ENCODE measurements at regions not wholly inside any gene's neighbourhood (a gene's known extent, or its start where the extent isn't known, plus 50 kb on each side); places are given as distances from the start of the nearest gene placed in this dataset.
"Not testable (repeated sequence)": the region's sequence is repeated elsewhere in the genome, so short reads cannot be mapped to it uniquely, and the experiment has no call there.

DNA sequence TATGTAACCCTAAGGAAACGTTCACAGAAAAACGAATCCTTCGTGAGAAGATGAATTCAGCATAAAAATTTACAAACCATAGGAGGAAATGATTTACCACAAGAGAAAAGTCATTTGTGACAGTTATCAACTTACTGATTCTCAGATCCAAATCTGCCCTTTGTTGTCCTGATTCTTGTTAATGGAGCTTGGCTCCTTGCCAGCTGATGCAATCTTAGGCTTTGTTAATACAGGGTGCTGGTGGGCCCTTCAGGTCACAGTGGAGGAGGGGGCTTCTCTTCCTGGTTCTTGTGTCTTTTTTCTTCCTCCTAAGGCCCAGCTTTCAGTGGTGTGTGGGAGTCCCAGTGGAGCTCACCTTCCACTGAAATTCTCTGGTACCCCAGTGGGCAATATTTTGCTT is 108.4 kb upstream of the MAP3K7 start:
- DNase-seq (ENCODE audit: low read depth): no peak

DNA sequence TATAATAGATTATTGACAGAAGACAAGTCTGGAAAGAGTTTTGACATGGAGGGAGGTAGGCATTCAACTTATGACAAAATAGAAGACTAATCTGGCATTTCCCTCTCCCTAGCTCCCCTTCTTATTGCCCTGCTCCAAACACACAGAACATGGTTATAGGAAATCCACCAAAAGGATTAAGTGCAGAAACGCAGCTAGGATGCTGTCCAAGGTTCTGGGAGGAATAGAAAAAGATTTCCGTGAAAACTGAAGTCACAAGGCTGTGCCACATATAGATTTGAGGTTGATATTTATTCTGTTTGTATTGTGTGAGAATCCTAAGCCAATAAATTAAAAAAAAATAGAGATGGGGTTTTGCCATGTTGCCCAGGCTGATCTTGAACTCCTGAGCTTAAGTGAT is 107.9 kb upstream of the MAP3K7 start:
- DNase-seq (ENCODE audit: low read depth): no peak

DNA sequence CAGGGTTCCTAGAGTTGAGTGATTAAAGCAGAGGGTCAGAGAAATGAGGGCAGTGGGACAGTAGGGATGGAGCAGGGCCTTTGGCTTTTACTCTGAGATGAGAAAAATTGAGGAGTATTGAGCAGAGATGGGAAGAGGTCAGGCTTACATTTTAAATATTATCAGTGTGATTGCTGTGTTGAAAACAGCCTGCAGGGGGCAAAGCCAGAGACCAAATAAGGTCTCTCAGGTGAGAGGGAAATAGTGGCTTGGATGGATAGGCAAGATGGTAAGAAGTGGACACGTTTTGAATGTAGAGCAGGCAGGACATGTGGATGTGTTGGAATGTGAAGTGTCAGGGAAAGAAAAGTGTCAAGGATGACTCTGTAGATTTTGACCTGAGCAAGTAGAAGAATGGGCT is 105.0 kb upstream of the MAP3K7 start:
- no peak for DNase-seq (ENCODE audit: low read depth)

DNA sequence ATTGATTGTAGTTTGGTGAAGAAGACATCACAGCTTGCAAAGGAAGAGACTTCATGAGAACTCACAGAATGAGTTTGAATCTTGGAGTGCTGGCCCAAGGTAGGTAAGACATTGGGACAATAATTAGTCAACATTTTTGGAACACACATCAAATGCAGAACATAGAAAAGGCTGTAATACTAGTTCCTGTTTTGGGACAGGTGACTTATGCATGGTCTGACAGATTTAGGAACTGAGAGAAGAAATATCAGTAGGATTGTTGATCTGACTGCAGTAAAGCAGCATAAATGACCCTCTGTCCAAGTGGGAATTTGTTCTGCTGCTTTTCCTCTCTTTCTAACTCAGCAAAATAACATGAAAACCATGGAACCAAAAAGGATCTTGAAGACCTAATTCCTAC is 102.3 kb upstream of the MAP3K7 start:
- no peak for DNase-seq (ENCODE audit: low read depth)

DNA sequence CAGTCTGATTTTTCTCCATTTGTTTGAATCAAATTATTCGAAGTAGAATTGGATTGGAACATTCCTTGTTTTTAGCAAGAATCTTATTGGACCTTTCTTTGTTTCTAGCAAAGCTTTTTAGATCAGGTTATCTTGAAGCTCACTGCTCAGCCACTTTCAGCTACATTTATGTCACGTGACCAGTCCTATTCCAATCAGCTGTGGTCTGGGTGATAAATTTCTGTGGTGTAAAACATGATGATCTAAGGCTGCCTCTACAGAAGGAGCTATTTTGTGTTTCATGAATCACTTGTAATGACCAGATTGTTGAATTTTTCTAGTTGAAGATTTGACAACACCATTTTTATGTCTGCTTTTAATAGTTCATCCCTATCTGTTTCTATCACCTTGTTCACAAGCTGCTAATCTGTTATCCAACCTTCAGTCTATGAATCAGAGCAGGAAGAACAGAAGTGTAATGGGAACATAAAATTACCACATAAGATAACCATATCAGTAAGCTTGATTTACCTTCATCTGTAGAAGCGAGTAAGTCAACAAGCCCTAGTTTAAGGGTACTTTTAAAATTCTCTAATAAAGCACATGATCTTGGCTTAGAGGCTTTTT is 101.0 kb upstream of the MAP3K7 start:
- DNase-seq (ENCODE audit: low read depth): no peak

DNA sequence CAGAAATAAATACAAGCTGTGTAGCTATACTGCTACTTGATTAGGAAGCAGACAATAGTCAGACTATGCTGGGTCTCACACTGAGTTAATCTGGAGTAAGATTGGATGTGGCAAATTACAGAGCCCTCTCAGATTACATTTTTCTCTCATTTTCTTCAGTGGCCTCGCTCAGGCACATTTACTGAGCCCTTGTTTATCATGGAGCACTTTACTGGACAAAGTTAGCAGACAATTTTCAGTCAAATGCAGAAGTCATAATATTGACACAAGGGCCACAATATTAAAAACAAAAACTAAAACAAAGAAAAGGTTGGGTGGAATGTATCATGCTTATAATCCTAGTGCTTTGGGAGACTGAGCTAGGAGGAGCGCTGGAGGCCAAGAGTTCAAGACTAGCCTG is 95.0 kb upstream of the MAP3K7 start:
- no peak for DNase-seq (ENCODE audit: low read depth)

DNA sequence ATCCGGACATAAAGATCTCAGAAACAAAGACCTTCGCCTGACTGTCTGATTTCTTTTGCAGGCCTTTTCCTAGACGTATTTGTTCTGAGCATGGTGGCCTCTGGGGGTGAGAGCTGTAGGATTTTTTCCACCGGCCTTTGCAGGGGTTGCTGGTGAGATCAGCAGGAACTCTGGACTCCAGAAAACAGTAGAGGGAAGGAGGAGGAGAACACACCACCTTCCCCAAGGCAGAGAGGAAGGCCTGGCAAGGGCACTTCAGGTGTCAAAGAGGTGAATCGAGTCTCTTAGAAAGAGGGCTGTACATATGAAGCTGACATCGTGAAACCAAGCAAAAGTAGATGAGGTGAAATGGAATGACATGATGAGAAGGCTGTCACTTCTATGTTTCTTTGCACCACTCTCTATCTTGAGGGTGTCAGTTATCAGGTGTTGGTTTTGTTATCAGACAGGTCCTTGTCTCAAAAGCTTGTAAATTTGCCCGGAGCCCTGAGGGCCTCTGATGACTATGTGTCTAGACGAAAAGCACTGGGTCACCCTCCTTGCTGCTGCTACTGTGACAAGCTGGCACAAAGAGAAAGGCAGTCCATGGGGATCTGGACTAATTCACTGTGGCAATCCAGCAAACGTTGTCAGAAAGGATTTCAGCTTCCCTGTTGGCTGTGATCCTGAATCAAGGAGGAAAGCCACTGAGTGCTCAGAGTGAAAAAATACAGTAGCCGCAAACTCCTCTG is 91.3 kb upstream of the MAP3K7 start:
- no peak for DNase-seq (ENCODE audit: low read depth)

DNA sequence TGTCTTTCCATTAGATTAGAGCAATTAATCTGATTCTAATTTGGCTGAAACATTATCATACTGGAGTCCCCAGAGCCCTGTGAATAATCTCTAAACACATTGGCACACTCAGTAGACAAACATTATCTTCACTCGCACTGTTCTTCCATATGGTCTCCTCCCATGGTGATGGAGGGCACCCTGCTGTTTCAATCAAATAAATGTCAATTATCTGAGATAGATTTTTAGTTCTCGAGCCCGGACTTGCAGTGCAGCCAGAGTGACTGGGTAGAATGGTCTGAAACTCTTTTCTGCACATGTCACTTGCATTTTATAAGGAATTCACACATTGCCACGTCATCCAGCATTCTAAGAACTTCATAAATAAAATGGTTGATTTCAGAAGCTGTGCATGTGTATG is 90.6 kb upstream of the MAP3K7 start:
- no peak for DNase-seq (ENCODE audit: low read depth)

DNA sequence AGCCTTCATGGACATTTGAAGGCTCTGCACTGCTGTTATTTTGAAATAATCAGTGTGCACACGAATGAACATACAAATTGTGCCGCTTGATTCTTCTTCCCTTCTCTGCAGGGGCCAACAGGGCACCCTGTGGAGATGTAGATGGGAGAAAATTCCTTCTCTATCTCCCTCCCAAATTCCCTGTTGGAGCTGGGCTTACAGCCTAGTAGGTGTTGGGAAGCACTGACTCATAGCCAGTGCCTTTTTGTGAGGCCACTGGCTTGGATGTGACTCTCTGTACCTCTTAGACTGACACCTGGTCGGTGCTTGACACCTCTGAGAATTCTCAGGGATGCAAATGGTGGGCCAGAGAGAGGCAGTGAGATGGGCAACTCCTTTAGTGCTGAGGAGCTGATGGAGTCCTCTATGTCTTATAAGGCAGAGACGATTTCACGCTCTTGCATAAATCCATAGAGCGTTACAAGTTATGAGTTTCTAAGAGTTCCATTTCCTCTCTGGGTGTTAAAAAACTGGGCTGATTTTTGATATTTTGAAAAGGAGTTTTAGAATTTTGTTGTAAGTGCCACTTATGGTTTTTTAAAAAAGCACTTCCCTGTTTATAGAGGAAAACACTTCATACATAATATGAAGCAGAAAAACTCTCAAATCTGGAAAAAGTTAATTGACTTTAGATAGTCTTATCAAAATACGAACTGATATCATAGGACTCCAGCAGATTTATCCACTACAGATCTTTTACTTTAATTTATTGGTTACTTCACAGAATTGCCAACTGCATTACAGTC is 89.8 kb upstream of the MAP3K7 start:
- DNase-seq (ENCODE audit: low read depth): no peak

DNA sequence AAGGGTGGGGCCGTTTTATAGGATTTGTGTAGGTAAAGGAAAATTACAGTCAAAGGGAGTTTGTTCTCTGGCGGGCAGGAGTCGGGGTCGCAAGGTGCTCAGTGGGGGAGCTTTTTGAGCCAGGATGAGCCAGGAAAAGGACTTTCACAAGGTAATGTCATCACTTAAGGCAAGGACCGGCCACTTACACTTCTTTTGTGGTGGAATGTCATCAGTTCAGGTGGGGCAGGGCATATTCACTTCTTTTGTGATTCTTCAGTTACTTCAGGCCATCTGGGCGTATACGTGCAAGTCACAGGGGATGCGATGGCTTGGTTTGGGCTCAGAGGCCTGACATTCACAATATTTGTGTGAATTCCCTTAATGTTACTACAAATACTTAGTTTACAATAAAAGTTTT is 88.2 kb upstream of the MAP3K7 start:
- DNase-seq (ENCODE audit: low read depth): not testable (repeated sequence)

DNA sequence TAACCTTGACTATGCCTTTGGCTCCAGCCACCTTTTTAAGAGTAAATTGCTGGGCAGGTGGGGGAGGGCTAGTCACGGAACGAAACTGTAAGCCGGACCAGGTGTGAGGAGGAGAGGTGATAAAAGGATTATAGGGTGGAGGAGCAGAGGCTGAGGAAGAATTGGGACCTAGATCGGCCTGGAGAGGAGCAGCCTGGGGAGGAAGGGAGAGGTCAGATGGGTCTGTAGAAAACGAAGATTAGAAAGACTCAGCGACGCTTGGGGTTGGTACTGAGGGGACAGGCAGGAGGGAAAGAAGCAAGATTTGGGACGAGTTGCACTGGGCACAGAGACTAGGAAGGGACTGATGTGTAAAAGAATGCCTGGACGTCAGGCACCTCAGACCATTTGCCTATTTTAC is 87.2 kb upstream of the MAP3K7 start:
- DNase-seq (ENCODE audit: low read depth): not testable (repeated sequence)

DNA sequence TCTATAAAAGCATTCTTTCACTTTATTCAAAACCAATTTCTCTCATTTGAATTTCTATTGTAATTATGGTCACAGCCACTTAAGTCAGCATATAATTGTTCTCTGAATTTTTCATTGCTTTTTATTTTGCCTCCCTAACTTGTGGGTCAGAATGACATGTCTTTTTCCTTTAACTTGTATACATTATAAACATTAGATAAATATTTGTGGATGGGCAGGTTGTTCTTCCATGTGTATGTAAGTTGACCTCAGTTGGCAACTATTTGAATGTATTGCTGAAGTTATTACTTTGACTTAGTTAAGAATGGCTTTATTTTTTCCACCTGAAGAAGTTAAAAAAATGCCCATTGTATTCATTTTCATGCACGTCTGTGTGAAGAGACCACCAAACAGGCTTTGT is 83.0 kb upstream of the MAP3K7 start:
- DNase-seq (ENCODE audit: low read depth): no peak

DNA sequence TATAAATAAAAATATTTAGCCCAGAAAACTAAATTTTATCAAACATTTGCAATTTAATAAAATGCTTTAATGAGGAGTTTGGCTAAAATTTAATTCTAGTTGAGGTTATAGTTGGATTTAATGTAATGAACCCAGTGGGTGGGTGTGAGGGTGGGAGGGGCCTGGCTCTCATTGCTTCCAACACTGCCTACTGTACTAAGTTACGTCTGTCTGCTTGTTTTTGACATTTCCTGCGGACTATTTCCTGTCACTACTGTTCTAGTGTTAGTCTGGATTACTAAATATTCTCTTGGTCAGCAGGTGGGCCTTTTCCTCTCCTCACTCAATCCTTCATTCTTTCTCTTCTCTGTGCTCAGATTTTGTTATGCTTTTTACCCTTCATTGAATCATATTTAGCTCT is 82.5 kb upstream of the MAP3K7 start:
- DNase-seq (ENCODE audit: low read depth): no peak

DNA sequence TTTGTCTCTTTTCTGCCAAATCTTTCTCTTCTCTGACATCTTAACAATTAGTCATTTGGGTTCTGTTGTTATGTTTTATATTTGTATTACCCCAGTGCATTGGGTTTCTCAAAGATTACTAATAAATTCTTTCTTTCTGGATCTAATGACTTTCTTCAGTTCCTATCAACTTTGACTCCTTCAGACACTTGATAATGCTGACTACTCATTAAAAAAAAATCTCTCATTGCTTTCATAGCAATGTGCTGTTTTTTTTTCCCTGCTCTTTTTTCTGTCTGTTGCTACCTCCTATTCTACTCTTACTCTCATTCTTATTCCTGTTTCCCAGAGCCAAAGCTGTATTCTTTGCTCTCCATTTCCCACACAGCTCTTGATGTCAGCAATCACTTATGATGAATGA is 81.3 kb upstream of the MAP3K7 start:
- no peak for DNase-seq (ENCODE audit: low read depth)

DNA sequence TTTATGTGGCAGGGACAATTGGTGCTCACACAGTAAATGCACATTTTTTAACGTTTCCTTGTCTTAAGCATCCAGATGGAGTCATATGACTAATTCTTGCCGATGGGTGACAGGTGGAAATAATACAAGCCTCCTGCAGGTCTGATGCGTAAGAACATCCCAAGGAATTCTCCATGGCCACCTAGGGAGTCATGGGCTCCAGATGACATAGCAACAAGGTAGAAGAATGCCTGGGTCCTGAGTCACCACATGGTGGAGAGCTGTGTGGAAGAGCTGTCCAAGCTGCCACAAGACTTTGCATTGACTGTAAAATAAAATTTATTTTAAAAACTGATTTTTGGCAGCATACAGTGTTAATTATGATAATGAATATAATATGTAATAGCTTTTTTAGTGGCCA is 77.0 kb upstream of the MAP3K7 start:
- DNase-seq (ENCODE audit: low read depth): no peak

DNA sequence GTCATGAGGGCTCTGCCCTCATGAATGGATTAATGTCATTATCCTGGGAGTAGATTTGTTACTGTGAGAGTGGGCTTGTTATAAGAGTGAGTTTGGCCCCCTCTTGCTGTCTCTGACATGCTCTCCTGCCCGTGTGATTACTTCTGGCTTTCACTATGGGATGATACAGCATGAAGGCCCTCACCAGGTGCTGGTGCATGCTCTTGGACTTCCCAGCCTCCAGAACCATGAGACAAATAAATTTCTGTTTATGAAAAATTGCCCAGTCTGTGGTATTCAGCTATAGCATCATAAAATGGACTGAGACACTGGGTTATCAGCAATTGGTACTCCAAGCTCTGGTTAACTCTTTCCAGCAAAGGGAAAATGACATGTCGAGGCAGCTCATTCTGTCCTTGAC is 76.2 kb upstream of the MAP3K7 start:
- no peak for DNase-seq (ENCODE audit: low read depth)

DNA sequence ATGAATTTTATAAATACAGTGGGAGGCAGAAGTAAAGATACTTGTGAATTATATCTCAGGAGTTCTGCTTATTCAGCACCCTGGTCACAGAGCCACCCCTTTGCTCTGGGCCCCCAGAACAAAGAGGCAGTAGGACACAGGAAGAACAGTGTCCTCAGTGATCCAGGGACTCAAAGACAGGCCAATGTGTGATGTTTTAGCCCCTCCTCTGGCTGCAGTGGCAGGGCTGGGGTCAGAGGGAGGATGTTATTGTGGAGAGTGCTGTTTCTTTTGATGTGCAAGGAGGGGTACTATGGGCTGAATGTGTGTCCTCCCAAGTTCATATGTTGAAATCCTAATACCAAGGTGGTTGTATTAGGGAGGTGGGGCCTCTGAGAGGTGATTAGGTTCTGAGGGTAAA is 74.1 kb upstream of the MAP3K7 start:
- no peak for DNase-seq (ENCODE audit: low read depth)

DNA sequence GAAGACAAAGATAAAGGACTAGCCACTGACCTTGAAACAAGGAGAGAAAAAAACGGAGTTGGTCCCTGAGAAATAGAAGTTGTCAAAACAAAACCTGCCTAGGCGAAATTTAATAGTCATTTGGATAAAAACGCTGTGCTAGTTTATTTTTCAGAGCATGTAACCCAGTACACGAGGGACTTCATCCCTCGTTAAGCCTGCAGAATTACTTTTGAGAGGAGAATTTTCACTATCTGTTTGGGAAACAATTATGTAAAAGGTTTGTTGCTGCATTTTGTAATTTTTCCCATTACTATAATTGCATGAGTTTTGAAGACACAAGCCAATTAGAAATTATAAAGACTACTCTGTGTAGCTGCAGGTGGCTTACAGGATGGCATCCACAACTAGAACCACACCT is 71.6 kb upstream of the MAP3K7 start:
- DNase-seq (ENCODE audit: low read depth): no peak

DNA sequence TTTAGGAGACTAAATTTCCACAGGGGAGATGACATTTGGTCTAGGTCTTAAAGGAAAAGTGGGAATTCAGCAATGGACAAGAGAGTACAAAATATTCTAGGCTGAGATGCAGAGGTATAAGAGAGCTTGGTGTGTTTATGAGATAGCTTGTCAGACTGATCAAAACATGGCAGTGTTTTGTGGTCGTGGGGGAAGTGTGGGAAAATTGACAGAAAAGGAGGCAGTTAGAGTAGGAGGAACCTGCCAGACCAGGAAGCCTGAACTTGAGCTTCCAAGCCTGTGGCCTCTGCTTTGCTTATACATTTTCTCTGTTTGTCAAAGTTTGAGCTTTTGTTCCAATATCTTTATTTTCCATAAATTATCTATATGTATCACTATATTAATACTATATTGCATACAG is 69.5 kb upstream of the MAP3K7 start:
- DNase-seq (ENCODE audit: low read depth): no peak

DNA sequence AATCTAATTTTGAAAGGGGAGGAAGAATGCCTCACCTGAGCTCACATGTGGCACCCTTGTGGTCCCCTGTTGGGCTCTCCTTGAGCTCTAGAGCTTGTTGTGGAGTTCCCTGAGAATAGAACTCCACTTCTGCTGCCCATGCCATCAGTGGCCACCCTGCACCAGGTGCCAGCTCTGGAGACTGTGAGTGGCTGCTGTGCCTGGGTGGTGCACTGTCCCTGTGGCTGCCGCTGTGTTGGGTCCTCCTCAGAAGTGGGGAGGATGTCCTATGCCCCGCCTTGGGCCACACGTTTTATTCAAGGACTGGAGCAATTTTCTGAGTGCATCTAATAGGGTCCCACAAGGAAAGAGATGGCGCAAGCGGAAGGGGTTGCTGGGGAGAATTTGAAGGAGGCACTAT is 67.9 kb upstream of the MAP3K7 start:
- DNase-seq (ENCODE audit: low read depth): no peak

DNA sequence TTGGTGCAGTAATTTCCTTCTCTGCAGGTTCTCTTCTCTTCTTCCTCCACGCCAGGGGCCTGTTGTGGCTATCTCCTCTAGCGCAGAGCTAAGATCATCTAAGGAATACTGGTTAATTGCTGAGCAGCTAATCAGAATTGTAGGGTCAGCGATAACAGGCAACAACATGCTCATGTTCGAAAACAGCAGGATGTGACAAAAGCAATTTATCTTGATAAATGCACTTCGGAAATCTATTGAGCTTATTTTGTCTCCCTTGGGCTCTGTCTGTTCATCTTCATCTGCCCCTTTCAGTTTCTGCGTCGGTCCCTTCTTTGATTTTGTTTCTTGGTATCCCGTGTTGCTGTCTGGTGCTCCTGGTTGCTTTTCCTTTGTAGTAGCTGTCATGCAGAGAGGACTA is 67.3 kb upstream of the MAP3K7 start:
- no peak for DNase-seq (ENCODE audit: low read depth)

DNA sequence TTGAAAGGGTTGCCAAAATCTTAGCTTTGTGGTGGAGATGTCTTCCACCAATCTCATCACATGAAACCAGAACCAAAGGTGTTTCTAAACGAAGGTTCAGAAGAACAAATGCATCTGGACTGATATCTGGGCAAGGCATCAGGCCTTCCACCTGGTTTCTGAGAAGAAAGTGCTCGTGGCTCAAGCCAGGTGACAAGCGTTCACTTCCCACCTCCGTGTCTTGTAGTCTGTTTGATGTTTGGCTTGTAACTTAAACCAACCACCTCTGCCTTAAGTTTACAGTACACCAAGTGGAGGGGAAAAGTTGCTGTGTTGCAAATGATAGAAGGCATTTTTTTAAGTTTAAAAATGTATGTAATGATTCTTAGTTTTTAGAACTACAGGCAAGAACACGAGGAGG is 66.9 kb upstream of the MAP3K7 start:
- no peak for DNase-seq (ENCODE audit: low read depth)
